ENCODE measurements at regions not wholly inside any gene's neighbourhood (a gene's known extent, or its start where the extent isn't known, plus 50 kb on each side); places are given as distances from the start of the nearest gene placed in this dataset.
A peak's percentile ranks its signal among the peaks of the same experiment; 100 is the strongest.
"Not testable (repeated sequence)": the region's sequence is repeated elsewhere in the genome, so short reads cannot be mapped to it uniquely, and the experiment has no call there.

GRCh38 chr5:34180225-34180624, 137.2 kb upstream of the C1QTNF3 start:
- H3K9me3 Mint-ChIP-seq (ENCODE audit: low read depth); H3K4me3 Mint-ChIP-seq; H3K27me3 Mint-ChIP-seq; H3K27ac Mint-ChIP-seq; H3K4me1 Mint-ChIP-seq; CTCF ChIA-PET; H3K36me3 Mint-ChIP-seq; ATAC-seq: not testable (repeated sequence)
- DNase-seq: peak; percentile 55

GRCh38 chr5:34180940-34181614, 138.1 kb upstream of the C1QTNF3 start:
- peak; percentile 53 for DNase-seq

GRCh38 chr5:34185005-34185404, 142.0 kb upstream of the C1QTNF3 start:
- ATAC-seq: not testable (repeated sequence)

More at GRCh38 chr5:34180940-34181614, 138.1 kb upstream of the C1QTNF3 start:
- H3K36me3 Mint-ChIP-seq; CTCF ChIA-PET; H3K4me3 Mint-ChIP-seq; H3K27me3 Mint-ChIP-seq; H3K27ac Mint-ChIP-seq; H3K4me1 Mint-ChIP-seq; ATAC-seq; H3K9me3 Mint-ChIP-seq (ENCODE audit: low read depth): not testable (repeated sequence)

GRCh38 chr5:34185572-34185971, 142.6 kb upstream of the C1QTNF3 start:
- H3K27ac Mint-ChIP-seq; ATAC-seq; H3K4me1 Mint-ChIP-seq; H3K27me3 Mint-ChIP-seq; H3K36me3 Mint-ChIP-seq; H3K4me3 Mint-ChIP-seq; DNase-seq; H3K9me3 Mint-ChIP-seq (ENCODE audit: low read depth); CTCF ChIA-PET: not testable (repeated sequence)

More at GRCh38 chr5:34185005-34185404, 142.0 kb upstream of the C1QTNF3 start:
- H3K4me3 Mint-ChIP-seq; DNase-seq; H3K27me3 Mint-ChIP-seq; H3K4me1 Mint-ChIP-seq; H3K27ac Mint-ChIP-seq; H3K9me3 Mint-ChIP-seq (ENCODE audit: low read depth); H3K36me3 Mint-ChIP-seq: not testable (repeated sequence)
- CTCF ChIA-PET: interaction anchor here (1.0 kb wide), 1 partner anchor 172 kb away, joined by 3 read pairs; no protein-coding TSS in a partner anchor

GRCh38 chr5:34186108-34186507, 143.1 kb upstream of the C1QTNF3 start:
- DNase-seq: peak; percentile 61
- H3K27ac Mint-ChIP-seq; ATAC-seq; H3K9me3 Mint-ChIP-seq (ENCODE audit: low read depth); H3K4me1 Mint-ChIP-seq; H3K36me3 Mint-ChIP-seq; CTCF ChIA-PET; H3K27me3 Mint-ChIP-seq; H3K4me3 Mint-ChIP-seq: not testable (repeated sequence)

DNA sequence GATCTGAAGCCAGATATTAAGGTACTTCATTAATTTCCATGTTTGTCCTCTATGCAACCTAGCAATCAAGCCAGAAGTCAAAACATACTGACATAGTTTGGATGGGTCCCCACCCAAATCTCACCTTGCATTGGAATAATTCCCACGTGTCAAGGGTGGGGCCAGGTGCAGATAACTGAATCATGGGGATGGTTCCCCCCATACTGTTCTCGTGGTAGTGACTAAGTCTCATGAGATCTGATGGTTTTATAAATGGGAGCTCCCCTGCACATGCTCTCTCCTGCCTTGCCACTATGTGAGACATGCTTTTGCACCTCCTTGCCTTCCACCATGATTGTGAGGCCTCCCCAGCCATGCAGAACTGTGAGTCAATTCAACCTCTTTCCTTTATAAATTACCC, 143.9 kb upstream of the C1QTNF3 start:
- not testable (repeated sequence) for H3K36me3 Mint-ChIP-seq, H3K27ac Mint-ChIP-seq

GRCh38 chr5:34187441-34187840, 144.4 kb upstream of the C1QTNF3 start:
- ATAC-seq; H3K9me3 Mint-ChIP-seq (ENCODE audit: low read depth); H3K36me3 Mint-ChIP-seq; H3K27me3 Mint-ChIP-seq; H3K4me1 Mint-ChIP-seq; CTCF ChIA-PET; H3K4me3 Mint-ChIP-seq; H3K27ac Mint-ChIP-seq: not testable (repeated sequence)
- DNase-seq: peak; percentile 48

More for the DNA sequence above, 143.9 kb upstream of the C1QTNF3 start:
- not testable (repeated sequence) for ATAC-seq; H3K27me3 Mint-ChIP-seq; H3K4me1 Mint-ChIP-seq; H3K9me3 Mint-ChIP-seq (ENCODE audit: low read depth); H3K4me3 Mint-ChIP-seq
- DNase-seq: peak; percentile 66
- CTCF ChIA-PET: interaction anchor here (0.5 kb wide), 1 partner anchor 79 kb away, joined by 3 read pairs; no protein-coding TSS in a partner anchor

DNA sequence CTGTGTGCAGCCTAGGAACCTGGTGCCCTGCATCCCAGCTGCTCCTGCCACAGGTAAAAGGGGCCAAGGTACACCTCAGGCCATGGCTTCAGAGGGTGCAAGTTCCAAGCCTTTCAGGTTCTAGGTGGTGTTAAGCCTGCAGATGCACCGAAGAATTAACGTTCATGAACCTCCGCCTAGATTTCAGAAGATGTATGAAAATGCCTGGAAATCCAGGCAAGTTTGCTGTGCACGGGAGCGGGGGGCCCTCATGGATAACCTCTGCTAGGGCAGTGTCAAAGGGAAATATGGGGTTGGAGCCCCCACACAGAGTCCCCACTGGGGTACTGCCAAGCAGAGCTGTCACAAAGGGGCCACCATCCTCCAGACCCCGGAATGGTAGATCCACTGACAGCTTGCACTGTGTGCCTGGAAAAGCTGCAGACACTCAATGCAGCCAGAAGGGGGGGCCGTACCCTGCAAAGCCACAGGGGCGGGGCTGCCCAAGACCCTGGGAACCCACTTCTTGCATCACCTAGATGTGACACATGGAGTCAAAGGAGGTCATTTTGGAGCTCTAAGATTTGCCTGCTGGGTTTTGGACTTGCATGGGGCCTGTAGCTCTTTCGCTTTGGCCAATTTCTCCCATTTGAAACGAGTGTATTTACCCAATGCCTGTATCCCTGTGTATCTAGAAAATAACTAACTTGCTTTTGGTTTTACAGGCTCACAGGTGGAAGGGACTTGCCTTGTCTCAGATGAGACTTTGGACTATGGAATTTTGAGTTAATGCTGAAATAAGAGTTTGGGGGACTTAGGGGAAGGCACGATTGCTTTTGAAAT, 145.2 kb upstream of the C1QTNF3 start:
- H3K36me3 Mint-ChIP-seq; H3K4me3 Mint-ChIP-seq; H3K9me3 Mint-ChIP-seq (ENCODE audit: low read depth); H3K4me1 Mint-ChIP-seq; H3K27me3 Mint-ChIP-seq; ATAC-seq; CTCF ChIA-PET; H3K27ac Mint-ChIP-seq: not testable (repeated sequence)
- DNase-seq: peak; percentile 84

- ATAC-seq; H3K9me3 Mint-ChIP-seq (ENCODE audit: low read depth); CTCF ChIA-PET; H3K36me3 Mint-ChIP-seq; H3K27ac Mint-ChIP-seq; H3K27me3 Mint-ChIP-seq; H3K4me1 Mint-ChIP-seq; H3K4me3 Mint-ChIP-seq: not testable (repeated sequence)
- peak; percentile 65 for DNase-seq
These were observed 146.2 kb upstream of the C1QTNF3 start for GRCh38 chr5:34189246-34189645.

DNA sequence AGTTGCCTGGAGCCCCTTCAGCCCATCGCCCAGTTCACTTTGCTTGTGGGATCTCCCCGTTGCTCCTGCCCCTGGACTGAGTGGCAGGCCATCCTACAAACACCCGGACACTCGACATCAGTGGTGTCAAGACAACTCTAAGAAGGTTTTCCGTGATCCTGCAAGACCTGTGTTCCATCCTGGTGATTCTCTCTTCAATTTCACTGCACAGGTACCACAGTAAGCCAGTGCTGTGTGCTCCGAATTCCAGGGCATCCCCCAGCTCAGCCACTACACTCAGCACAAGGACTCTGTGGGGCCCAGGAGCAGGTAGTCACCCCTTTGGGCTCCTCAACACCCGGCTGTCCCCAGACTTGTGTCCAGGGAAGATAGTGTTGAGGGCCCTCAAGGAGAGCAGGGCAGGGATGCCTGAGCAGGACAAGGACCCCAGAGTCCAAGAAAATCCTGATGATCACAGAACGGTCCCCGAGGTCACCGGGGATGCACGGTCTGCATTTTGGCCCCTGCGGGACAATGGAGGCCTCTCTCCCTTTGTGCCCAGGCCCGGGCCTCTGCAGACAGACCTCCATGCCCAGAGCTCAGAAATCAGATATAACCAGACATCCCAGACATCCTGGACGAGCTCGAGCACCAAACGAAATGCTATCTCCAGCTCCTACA, 146.9 kb upstream of the C1QTNF3 start:
- H3K4me1 Mint-ChIP-seq; H3K27ac Mint-ChIP-seq; H3K36me3 Mint-ChIP-seq; CTCF ChIA-PET; ATAC-seq; H3K9me3 Mint-ChIP-seq (ENCODE audit: low read depth); H3K27me3 Mint-ChIP-seq; H3K4me3 Mint-ChIP-seq: not testable (repeated sequence)
- peak; percentile 65 for DNase-seq

DNA sequence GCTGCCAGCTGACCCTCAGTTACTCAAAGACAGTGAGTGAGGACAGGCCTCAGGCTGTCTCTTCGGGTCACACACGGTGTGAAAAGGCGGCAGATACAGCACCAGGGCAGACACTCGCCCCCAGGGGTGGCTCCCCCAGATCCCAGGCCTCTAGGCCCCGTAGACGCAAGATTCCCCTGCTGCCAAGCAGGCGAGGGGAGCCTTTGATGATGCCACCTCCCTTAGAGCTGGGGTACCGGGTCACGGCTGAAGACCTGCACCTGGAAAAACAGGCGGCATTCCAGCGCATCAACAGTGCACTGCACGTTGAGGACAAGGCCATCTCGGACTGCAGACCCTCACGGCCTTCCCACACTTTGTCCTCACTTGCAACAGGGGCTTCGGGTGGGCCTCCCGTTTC, 147.5 kb upstream of the C1QTNF3 start:
- H3K27me3 Mint-ChIP-seq; H3K9me3 Mint-ChIP-seq (ENCODE audit: low read depth); H3K36me3 Mint-ChIP-seq; ATAC-seq; CTCF ChIA-PET; H3K27ac Mint-ChIP-seq; H3K4me3 Mint-ChIP-seq; H3K4me1 Mint-ChIP-seq: not testable (repeated sequence)
- DNase-seq: peak; percentile 63

GRCh38 chr5:34191279-34191744, 148.3 kb upstream of the C1QTNF3 start:
- CTCF ChIA-PET; H3K4me3 Mint-ChIP-seq; ATAC-seq; H3K36me3 Mint-ChIP-seq; H3K27ac Mint-ChIP-seq; H3K9me3 Mint-ChIP-seq (ENCODE audit: low read depth); H3K4me1 Mint-ChIP-seq; H3K27me3 Mint-ChIP-seq: not testable (repeated sequence)
- DNase-seq: peak; percentile 68

GRCh38 chr5:34192064-34192922, 149.3 kb upstream of the C1QTNF3 start:
- H3K4me1 Mint-ChIP-seq, H3K4me3 Mint-ChIP-seq, CTCF ChIA-PET: not testable (repeated sequence)

More at GRCh38 chr5:34192064-34192922, 149.3 kb upstream of the C1QTNF3 start:
- not testable (repeated sequence) for H3K27ac Mint-ChIP-seq; ATAC-seq; H3K27me3 Mint-ChIP-seq; H3K9me3 Mint-ChIP-seq (ENCODE audit: low read depth); H3K36me3 Mint-ChIP-seq
- peak; percentile 67 for DNase-seq
